ENCODE measurements at regions not wholly inside any gene's neighbourhood (a gene's known extent, or its start where the extent isn't known, plus 50 kb on each side); places are given as distances from the start of the nearest gene placed in this dataset.

GRCh38 chr11:121241343-121242211 lies 51.0 kb upstream of the SC5D start:
- Mint-ChIP-seq H3K9me3 (ENCODE audit: unreplicated experiment) (no peaks in the 10 kb centered on the region), H3K27ac (ENCODE audit: unreplicated experiment) (no peak overlapping the region), H3K4me1 (ENCODE audit: low read depth, unreplicated experiment) (peaks cover 11% of the 10 kb centered on the region), H3K36me3 (ENCODE audit: unreplicated experiment) (no peaks in the 10 kb centered on the region), H3K4me3 (ENCODE audit: unreplicated experiment) (no peak overlapping the region), H3K27me3 (ENCODE audit: unreplicated experiment) (no peaks in the 10 kb centered on the region)
- TF ChIP-seq CTCF (IDR thresholded peaks at IDR 0.05; ENCODE audit: partially characterized antibody, unreplicated experiment), result no peak
- peak; percentile 55 for DNase-seq
